SHP77 (cell line): ENCODE measurements at regions not wholly inside any gene's neighbourhood (a gene's known extent, or its start where the extent isn't known, plus 50 kb on each side); places are given as distances from the start of the nearest gene placed in this dataset.

Experiments
- DNase-seq, 2 experiments: peaks; one replicate each; lab custom pipeline; 2025; lab: John Stamatoyannopoulos, UW

DNA sequence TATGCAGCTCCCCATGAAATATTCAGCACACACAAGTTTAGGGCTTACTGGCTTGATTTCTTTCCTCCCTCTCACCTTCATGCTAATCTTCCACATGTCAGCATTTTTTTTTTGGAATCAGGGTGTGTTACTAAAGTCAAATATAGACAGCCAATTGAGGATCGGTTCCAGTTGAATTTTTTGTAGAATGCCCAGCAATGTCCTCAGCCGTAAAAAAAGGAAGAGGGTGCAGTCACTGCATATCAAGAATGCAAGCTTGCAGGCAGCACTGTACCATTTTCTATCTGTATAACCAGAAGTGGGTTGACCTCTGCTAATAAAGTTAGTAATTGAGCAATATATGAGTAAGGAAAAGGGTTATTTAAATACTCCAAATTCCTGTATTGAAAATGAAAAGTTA, 51.4 kb upstream of the CHMP2B start:
- DNase-seq = no peak

DNA sequence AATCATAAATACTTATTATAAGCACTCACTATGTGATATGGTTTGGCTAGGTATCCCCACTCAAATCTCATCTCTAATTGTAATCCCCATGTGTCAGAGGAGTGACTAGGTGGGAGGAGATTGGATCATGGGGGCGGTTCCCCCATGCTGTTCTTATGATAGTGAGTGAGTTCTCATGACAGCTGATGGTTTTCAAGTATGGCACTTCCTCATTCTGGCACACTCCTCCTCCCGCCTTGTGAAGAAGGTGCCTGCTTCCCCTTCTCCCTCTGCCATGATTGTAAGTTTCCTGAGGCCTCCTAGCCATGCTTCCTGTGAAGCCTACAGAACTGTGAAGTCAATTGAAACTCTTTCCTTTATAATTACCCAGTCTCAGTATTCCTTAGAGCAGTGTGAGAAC, 53.3 kb upstream of the CHMP2B start:
- DNase-seq = no peak

DNA sequence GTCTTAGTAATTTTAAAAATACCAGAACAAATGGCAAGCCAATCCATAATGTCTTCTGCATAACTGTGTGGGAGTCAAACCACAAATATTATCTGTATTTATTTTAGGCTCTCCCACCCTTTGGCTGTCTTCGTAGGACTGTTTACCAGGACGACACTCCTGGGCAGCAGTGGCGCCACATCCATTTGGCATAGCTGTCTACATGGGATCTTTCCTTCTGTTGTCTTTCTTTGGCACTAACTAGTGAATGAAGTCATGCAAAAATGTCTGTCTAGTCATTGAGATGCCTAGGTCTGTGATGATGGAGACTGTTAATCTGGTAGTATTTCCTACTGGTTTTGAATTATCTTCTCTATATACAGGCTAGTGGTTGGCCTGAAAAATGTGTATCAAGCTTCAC, 54.0 kb upstream of the CHMP2B start:
- no peak for DNase-seq

DNA sequence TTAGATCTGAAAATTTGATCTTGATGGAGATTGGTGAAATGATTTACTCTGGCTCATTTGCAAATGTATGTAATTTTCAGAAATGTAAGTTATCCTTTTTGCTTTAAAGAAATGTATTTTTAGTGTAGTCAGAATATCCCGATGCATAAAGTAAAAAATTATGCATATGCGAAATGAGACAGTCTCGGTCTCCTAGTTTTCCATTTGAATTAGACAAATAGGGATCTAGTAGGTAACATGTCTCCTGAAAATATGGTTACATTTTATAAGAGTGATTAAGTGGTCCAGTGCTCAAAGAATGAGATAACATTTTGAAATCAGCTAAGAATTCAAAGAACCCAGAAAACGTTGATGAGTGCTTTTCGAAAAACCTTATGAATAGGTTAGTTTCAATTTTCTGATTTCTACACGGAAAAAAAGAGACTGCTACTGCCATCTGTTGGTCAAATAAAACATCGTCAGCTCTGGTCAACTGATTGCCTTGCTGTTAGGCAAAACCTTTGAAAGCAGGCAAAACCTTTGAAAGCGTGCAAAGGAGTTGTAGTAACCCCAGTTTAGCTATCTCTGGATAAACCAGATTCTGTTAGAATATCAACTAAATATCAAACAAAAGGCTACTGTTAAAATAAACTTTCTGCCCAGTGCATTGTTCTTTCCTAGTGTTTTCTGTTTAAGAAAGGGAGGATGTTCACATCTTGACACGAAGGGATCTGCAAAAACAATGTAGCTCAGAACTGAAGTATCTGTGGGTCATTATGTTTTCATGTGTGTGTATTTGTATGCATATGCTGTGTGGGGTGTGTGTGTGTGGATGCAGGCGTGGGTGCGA, 59.3 kb upstream of the CHMP2B start:
- peak; percentile 22 to 25 for DNase-seq

DNA sequence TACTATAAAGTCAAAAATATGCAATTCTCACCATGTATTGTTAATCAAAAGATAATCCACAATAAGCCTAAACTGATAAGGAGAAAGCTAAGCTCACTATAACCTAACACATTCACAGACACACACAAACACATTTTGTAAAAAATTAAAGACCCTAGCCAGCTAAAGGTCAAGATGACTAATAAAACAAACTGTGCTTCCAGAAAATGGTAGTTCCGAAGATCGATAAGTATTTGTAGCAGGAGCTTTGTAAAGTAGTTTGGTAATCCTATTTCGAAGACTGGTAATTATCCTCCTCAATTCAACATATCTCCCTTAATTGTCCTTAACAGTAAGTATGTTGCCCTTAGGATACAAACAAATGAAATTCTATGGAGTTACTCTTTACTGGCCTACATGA, 62.9 kb upstream of the CHMP2B start:
- DNase-seq = no peak

DNA sequence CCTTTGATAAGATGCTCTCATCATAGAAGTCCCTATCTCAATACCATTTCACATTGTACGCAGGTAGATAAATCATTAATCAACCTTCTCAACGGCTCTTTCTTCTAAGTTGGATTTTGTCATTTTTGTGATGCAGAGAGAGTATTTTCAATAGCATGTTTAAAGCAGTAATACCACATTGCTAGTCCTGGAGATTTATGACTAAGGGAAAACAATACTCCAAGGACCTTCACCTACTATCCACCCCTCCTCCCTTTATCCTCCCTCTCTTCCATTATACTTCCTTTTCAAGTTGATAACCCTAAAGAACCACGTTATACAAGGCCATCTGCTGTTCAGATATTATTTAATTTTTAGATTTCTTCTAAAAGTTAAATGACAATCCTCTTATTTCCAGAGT, 65.3 kb upstream of the CHMP2B start:
- no peak for DNase-seq

DNA sequence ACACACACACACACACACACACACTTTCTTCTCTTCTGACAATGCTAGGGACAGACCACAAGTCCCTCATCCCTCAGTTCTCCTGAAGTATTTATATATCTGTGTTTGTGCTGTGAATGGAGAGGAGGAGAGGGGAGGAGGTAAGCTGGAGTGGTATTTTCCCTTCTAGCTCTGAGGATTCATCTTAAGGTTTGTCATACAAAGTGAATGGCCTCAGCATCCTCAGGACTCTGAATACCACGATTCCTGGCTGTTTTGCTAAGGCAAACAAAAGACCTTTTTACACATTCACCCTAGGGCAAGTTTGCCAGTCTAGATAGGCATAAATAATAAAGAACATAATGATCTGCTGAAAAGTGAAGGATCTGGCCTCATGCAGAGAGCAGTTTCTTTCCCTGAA, 65.7 kb upstream of the CHMP2B start:
- no peak for DNase-seq

DNA sequence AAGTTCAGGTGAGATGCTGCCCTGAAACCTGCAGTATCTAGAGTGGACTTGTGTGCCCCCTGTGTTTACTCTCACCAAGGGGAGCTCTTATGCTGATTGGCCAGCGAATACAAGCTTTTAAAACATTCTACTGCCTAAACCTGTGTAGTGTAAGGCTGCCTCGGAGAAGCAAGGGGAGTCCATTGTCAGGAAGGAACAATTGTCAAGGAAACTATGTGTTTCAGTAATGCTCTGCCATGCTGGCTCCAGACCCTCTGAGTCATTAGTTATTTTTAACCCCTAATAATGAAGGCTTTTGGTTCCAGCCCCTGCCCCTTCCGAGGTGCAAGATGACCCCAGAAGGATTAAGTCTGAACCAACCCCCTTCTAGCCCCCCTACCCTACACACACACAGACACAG, 66.1 kb upstream of the CHMP2B start:
- no peak for DNase-seq

DNA sequence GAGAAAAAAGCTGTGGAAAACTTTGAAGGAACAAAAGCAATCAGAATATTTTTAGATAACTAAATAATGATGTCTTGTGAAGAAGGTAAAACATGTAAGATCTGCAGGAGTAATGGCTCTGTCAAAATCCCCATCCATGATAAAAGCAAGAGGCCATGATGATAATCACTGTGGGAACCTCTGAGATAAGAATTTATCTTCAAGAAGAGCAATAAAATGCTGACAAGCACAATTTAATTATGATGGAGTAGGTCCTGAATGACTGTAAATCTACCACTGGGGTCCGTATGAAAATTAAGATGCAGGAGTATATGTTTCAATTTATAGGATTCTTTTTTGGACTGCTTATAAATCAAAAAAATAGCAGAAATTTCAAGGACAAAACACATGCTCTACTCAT, 68.3 kb upstream of the CHMP2B start:
- no peak for DNase-seq

DNA sequence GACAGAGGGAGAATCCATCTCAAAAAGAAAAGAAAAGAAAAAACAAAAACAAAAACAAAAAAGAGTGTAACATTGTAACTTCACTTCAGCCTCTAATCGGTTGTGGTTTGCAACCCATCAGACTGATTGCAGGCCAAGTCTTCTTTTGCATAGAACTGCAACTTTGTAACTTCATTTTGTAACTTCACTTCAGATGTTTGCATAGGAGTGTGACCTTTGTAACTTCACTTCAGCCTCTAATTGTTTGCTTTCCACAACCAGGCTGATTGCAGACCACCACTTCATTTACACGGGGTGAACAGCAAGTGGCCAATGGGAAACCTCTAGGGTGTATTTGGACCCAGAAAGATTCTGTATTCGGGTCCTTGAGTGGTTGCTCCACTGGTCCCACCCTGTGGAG, 79.1 kb upstream of the CHMP2B start:
- DNase-seq = no peak

DNA sequence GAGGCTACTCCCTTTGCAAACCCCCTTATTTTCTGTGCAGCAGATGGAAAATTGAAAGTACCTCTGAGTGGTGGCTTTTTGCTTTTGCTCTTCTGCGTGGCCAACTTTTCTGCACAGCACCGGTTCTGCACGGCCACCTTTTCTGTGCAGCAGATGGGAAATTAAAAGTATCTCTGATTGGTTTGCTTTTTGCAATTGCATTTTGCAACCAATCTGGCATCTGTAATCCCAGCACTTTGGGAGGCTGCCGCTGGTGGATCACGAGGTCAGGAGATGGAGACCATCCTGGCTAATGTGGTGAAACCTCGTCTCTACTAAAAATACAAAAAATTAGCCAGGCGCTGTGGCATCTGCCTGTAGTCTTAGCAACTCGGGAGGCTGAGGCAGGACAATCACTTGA, 79.5 kb upstream of the CHMP2B start:
- no peak for DNase-seq

DNA sequence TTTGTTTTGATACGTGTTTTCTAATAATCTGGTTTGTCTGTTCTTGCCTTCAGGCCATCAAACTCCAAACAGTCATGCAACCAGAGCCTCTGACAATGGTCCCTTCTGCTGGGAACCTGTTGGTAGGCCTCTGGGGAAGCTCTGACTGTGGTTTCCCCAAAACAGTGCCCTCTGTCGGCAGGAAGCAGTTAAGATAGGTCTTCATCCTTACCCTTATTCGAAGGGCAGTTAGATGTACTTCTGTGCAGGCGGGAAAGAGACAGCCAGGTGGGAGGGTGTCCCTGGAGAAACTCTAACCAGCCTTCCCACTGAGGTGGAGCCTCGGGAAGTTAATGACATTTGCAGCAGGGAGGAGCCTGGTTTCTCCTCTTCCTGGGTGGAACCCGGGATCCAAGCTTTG, 81.6 kb upstream of the CHMP2B start:
- DNase-seq = peak; percentile 1 to 10

DNA sequence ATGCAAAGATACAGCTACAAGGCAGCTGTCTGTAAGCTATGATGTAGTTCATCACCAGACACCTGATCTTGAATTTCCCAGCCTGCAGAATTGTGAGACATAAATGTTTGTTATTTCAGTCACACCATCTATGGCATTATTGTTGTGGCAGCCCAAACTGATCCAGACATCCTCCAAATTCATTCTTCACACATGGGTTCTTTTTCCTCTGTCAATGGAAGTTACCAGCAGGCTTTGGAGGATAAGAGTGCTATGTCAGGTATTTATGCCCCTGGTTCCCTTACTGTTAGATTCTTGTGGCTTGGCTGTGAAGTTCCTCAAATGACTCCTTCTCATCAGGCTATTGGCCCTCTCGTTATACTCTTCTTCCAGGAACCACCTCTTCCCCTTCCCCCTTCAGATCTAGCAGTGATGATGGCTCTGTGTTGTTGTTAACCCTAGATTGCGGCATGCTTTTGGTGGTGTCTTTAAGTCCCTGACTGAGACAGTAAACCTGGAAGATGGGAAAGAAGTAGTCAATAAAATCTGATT, 91.0 kb upstream of the CHMP2B start:
- no peak for DNase-seq

DNA sequence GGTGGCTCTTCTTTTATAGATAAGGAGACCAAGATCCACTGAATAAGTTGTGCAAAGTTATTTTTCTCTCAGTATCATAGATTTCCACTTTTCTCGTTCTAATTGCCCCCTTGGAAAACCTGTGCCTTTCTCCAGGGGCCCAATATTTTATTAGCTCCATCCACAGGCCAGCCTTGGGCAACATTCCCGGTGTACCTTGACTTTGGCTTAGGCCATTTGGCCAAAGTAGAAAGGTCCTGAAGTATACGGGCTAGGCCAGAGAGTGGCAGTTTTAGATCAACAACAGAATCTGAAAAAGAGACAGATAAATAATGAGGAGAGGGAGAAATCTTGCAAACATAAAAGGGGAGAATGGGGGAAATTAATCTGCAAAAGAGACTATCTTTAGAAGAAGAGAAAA, 91.7 kb upstream of the CHMP2B start:
- no peak for DNase-seq

DNA sequence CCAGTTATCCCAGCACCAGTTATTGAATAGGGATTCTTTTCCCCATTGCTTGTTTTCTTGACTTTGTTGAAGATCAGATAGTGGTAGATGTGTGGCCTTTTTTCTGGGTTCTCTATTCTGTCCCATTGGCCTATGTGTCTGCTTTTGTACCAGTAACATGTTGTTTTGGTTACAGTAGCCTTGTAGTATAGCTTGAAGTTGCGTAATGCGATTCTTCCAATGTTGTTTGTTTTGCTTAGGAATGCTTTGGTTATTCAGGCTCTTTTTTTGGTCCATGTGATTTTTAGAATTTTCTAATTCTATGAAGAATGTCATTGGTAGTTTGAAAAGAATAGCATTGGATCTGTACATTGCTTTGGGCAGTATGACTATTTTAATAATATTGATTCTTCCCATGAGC, 94.3 kb upstream of the CHMP2B start:
- no peak for DNase-seq

DNA sequence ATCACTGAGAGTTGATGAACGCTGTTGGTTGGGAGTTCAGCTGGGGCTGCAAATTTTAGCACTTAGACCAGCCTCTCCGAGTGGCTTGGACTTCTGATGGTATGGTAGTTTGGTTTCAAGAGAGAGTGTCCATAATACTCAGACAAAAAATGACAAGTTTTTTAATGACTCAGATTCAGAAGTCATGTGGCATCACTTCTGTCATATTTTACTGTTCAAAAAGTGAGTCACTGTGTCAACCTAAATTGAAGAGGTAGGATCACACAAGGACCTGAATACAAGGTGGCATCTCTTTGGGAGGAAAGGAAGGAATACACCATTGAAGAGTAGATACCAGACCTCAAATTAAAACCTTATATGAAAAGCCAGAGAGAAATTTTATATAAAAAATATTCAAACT, 99.1 kb upstream of the CHMP2B start:
- no peak for DNase-seq

DNA sequence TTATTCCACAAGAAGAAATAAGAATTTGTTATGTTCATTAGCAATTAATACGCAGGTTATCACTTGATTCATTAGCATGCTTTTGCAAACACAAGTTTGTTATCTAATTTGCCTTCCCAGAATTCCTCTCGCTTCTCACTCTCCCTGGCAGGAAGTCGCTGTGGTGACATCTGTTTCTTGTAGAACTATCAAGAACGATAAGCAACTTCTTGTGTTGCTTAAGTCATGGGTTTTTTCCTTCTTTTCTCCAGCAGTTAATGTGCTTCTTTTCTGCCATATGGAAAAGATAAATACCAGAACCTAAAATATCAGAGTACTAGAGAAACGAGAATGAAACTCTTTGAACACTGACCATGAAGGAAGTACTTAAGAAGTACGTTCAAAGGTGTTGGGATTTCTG, 99.8 kb upstream of the CHMP2B start:
- no peak for DNase-seq

DNA sequence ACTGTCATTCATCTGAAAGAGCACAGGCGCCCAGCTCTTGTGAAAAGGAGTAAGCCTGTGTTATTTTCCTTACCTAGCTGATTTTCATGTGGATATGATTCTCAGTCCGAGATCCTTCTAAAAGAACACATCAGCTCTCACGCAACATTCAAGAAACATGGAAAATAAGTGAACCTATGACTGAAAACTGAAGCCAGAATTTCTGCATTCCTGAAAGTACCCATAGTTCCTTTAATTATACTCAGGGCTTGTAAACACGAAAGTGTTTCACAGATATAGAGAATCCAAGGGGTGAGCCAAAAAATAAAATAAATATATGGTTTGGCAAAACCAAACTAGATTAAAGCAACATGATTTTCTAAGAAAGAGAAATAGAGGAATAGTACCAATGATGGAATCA, 100.8 kb upstream of the CHMP2B start:
- DNase-seq = no peak

DNA sequence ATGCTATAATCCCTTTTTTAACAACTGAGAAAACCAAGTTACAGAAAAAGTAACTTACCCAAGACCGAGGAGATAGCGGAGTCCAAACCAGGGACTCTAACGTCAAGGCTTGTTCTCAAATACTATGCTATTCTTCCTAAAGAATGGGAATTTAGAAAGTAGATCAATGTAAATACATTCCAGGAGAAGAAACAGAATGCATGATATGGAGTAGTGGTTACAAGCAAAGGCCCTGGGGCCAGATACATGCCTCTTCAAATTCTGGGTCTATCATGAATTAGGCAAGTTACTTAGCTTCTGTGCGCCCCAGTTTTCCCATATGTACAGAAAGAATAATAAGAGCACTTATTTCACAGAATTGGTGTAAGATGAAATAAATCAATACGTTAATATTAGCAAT, 102.0 kb upstream of the CHMP2B start:
- no peak for DNase-seq

DNA sequence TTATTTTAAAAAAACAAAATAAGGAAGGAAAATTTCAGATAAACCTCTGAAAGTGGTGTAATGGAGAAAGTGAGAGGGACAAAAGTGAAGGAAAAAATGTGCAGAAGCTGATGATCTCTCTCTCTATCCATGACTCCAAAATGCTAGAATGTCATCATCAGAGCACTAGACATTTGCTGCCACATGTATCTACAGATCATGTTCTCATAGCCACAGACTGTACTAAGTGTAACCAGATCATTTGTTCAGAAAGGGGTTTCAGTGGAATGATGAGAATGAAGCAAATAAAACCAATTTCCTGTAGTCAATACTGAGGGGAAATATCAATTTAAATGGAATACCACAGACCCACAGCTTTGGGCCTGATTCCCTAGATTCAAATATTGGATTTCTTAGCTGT, 104.3 kb upstream of the CHMP2B start:
- no peak for DNase-seq

DNA sequence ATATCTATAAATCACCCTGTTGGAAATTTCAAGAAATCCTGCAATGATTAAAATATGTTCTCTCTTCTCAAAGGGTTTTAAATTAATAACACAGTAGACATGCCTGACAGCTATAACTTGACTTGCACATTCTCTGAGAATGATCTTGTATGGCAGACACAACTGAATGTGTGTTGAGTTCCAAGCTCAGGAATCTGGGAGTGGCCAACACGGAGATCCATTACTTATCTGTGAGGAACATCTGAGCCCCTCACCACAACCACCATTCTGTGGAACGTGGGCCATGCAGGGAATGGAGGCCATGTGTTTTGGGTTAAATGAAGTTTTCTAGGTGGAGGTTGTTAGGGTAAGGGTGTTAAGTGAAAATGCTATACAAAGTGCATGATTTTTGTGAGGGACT, 105.3 kb upstream of the CHMP2B start:
- no peak for DNase-seq

DNA sequence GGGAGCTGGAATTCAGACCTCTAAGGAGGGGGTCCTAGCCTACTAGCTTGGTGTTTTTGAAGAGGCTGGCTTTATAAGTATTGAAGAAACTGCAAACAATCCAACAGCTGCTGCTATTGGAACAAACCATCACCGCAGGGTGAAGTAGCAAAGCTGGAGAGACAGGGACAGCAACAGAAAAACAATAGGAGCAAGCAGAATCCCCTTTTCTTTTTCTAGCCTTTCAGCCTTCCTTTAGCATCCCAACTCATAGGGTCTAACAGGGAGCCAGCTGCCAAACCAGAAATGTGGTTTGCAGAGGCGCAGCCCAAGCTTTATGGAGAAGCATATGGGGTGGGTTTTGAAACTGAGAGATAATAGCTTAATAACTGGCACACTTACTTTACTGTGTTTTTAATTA, 106.2 kb upstream of the CHMP2B start:
- DNase-seq = peak; percentile 66 to 72

DNA sequence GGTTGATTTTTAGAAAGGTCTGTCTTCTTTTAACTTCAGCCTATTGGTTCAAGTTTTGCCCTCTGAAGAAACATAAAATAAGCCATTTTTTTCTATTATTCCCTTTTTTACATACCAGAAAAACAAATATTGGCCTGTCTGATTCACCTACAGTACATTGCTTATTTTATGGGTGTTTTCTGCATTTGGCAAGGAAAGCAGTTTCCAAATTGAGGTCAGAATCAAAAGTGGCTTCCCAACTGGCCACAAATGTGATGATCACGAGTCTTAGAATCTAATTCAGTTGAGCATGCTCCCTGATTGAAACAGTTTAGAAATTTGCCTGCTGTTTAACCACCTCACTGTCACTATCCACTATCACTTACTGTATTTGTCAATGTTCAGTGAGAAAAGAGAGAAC, 106.9 kb upstream of the CHMP2B start:
- no peak for DNase-seq

DNA sequence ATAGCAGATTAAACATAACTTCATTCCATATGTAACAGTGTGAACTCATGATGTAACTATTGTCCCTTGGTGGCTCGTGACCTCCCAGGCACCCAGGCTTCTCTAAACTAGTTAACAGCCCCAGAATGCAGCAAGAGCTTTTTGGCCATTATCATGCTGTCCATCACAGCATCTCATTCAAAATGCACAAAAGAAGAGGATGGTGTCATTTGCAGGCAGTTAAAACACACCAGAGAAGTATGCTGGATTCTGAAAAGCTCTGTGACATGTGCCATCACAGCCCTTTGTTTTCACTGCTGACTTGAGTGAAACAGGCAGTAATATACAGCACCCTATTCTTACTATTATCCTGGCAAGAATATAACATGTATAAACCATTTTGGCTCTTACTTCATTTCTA, 117.6 kb upstream of the CHMP2B start:
- DNase-seq = no peak
